OCI-LY7 (cell line): ENCODE measurements at regions not wholly inside any gene's neighbourhood (a gene's known extent, or its start where the extent isn't known, plus 50 kb on each side); places are given as distances from the start of the nearest gene placed in this dataset.

ENCODE experiments used
- BruUV-seq: library from RNA; stranded (reverse); fragments of 400-500 nt; replicated peaks from 2 replicates; lab custom pipeline; 2021; lab: Mats Ljungman, UMichigan
- CTCF ChIA-PET: fragments of 300-600 bp; sonication (Branson Sonifier 250); formaldehyde crosslinking; loops from one replicate; lab custom pipeline; 2022; ENCODE audit warnings: antibody characterized with exemption; ENCODE audit not compliant: unreplicated experiment; lab: Charles Lee
- POLR2A ChIA-PET: fragments of 300-600 bp; sonication (Branson Sonifier 250); formaldehyde crosslinking; loops from one replicate; lab custom pipeline; 2022; ENCODE audit warnings: antibody characterized with exemption; lab: Charles Lee
- DNase-seq: peaks from one replicate; pipeline ENCODE4 v3.0.0-alpha.2; 2015; ENCODE audit warnings: low spot score
- H2AFZ ChIP-seq: fragments of 200-600 bp; sonication (generic), shearing (Covaris generic); 2 replicates; pipeline ENCODE4 v1.6.1; 2014; ENCODE audit warnings: mild to moderate bottlenecking, antibody characterized with exemption, low read length, moderate library complexity
- H3K27ac ChIP-seq: fragments of 200-600 bp; sonication (generic); 2 replicates; pipeline ENCODE4 v1.5.1; 2014; ENCODE audit warnings: mixed run types, low read depth, mild to moderate bottlenecking, moderate library complexity, low read length, inconsistent platforms; ENCODE audit not compliant: poor library complexity, severe bottlenecking
- H3K36me3 ChIP-seq: fragments of 200-600 bp; sonication (generic); 2 replicates; pipeline ENCODE4 v1.6.1; 2014; ENCODE audit warnings: mild to moderate bottlenecking, antibody characterized with exemption, low read length, moderate library complexity, mixed read lengths; ENCODE audit not compliant: insufficient read depth
- H3K4me1 ChIP-seq: fragments of 200-600 bp; sonication (generic); 2 replicates; pipeline ENCODE4 v1.5.1; 2014; ENCODE audit warnings: mild to moderate bottlenecking, low read length; ENCODE audit not compliant: insufficient read depth, poor library complexity, severe bottlenecking
- H3K4me2 ChIP-seq: fragments of 200-600 bp; sonication (generic); 2 replicates; pipeline ENCODE4 v1.6.1; 2014; ENCODE audit warnings: mild to moderate bottlenecking, low read length
- H3K4me3 ChIP-seq: fragments of 200-600 bp; sonication (generic); 2 replicates; pipeline ENCODE4 v1.5.1; 2014; ENCODE audit warnings: mild to moderate bottlenecking, low read depth, low read length; ENCODE audit not compliant: poor library complexity, severe bottlenecking
- H3K79me2 ChIP-seq: fragments of 200-600 bp; sonication (generic); 2 replicates; pipeline ENCODE4 v1.6.1; 2016; ENCODE audit warnings: low read depth, mild to moderate bottlenecking, low read length, moderate library complexity, mixed read lengths; ENCODE audit not compliant: insufficient read depth
- H3K9me2 ChIP-seq: fragments of 200-600 bp; sonication (generic); 2 replicates; pipeline ENCODE4 v1.6.1; 2016; ENCODE audit warnings: mild to moderate bottlenecking, low read length, mixed read lengths; ENCODE audit not compliant: insufficient read depth
- H3K9me3 ChIP-seq: fragments of 200-600 bp; sonication (generic); 2 replicates; pipeline ENCODE4 v1.6.1; 2014; ENCODE audit warnings: mild to moderate bottlenecking, mixed run types, low read length, mixed read lengths
- H4K20me1 ChIP-seq: fragments of 200-600 bp; sonication (generic); 2 replicates; pipeline ENCODE4 v1.6.1; 2014; ENCODE audit warnings: mild to moderate bottlenecking, antibody characterized with exemption, low read length, moderate library complexity, mixed read lengths; ENCODE audit not compliant: insufficient read depth
- EZH2phosphoT487 ChIP-seq: fragments of 200-600 bp; sonication (generic); IDR thresholded peaks from 2 replicates; pipeline ENCODE4 v1.6.1; 2018; ENCODE audit warnings: low read depth, borderline replicate concordance, mild to moderate bottlenecking, mixed run types, antibody characterized with exemption, low read length, moderate library complexity, mixed read lengths
- intact Hi-C: fragments of 100-400 bp; cut with micrococcal nuclease; formaldehyde crosslinking; loops from one replicate; pipeline ENCODE4 v1.10.0; 2022; ENCODE audit not compliant: unreplicated experiment
- TF ChIP-seq, protein P1 (sequence below): fragments of 200-600 bp; sonication (generic); conservative IDR thresholded peaks from 2 replicates; pipeline ENCODE4 v1.5.1; 2014; ENCODE audit warnings: mild to moderate bottlenecking, antibody characterized with exemption, low read length, moderate library complexity, mixed read lengths

DNA sequence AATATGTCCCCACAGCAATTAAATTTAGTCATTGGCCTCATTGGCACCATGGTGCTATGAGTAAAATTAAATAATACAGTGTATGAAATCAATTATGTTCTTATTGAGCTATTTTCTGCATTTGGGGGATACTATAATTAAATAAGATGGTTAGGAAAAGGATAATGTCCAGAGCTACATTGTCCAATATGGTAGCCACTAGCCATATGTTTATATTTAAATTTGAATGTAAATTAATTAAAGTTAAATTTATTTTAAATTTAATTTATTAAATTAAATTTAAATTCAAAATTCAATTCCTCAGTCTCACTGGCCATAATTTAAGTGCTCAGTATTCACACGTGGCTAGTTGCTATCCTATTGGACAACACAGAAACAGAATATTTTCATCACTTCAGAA, 115.7 kb downstream of the SPATA31D1 start:
- Histone ChIP-seq H3K9me3 (0 out of 2 replicates have a peak, but pooled peaks cover 5% of the 10 kb centered on the region), H3K79me2 (no peaks in the 10 kb centered on the region), H3K4me3 (no peak overlapping the region), H3K4me1 (peaks cover 40% of the 10 kb centered on the region), H3K36me3 (no peaks in the 10 kb centered on the region; the same call in 1 of the 2 replicates), H3K4me2 (no peak overlapping the region), H3K27ac (no peak overlapping the region), H2AFZ (no peak overlapping the region), H4K20me1 (no peaks in the 10 kb centered on the region), H3K9me2 (no peaks in the 10 kb centered on the region)
- DNase-seq: no peak
- CTCF ChIA-PET: interaction anchor here (1.1 kb wide), 1 partner anchor 10 kb away, joined by 3 read pairs; no protein-coding TSS in a partner anchor
- intact Hi-C loops: loop anchor here (5.0 to 10.0 kb wide), 2 partner anchors 78 to 401 kb away; no protein-coding TSS in a partner anchor
- TF ChIP-seq, protein P1, sequence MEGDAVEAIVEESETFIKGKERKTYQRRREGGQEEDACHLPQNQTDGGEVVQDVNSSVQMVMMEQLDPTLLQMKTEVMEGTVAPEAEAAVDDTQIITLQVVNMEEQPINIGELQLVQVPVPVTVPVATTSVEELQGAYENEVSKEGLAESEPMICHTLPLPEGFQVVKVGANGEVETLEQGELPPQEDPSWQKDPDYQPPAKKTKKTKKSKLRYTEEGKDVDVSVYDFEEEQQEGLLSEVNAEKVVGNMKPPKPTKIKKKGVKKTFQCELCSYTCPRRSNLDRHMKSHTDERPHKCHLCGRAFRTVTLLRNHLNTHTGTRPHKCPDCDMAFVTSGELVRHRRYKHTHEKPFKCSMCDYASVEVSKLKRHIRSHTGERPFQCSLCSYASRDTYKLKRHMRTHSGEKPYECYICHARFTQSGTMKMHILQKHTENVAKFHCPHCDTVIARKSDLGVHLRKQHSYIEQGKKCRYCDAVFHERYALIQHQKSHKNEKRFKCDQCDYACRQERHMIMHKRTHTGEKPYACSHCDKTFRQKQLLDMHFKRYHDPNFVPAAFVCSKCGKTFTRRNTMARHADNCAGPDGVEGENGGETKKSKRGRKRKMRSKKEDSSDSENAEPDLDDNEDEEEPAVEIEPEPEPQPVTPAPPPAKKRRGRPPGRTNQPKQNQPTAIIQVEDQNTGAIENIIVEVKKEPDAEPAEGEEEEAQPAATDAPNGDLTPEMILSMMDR: no peak
- no peak for TF ChIP-seq EZH2phosphoT487
- BruUV-seq: no TSS peak
- POLR2A ChIA-PET: interaction anchor here (0.6 to 4.1 kb wide), 8 partner anchors 10 to 137 kb away, joined by 3 to 36 read pairs (median 6); no protein-coding TSS in a partner anchor

DNA sequence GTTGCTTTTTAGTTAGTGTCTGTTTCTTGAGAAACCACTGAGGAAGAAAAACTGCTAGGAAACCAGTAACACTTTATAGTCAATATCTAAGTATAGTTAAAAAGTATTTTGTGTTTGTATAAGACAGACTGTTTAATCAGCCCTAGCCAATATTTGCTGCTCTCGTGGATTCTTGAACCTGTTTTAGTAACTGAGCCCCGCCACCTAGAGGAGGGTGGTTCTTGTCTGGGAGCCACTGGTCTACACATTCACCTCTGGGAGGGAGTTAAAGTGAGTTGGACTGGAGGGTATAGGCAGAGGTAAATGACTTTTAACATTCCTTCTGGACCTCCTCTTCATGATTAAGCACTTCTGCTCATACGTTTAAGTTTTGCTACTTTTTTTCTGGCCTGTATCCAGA, 117.2 kb downstream of the SPATA31D1 start:
- DNase-seq: peak; percentile 27
- no peak overlapping the region for H3K4me3 ChIP-seq

More for the DNA sequence above, 117.2 kb downstream of the SPATA31D1 start:
- Histone ChIP-seq H3K4me2 (no peak overlapping the region), H3K27ac (no peak overlapping the region), H3K36me3 (no peaks in the 10 kb centered on the region), H3K9me2 (no peaks in the 10 kb centered on the region), H3K79me2 (no peaks in the 10 kb centered on the region), H2AFZ (peak overlapping the region; percentile 18; the same call in 1 of the 2 replicates), H3K4me1 (peaks cover 34% of the 10 kb centered on the region), H3K9me3 (0 out of 2 replicates have a peak, but pooled peaks cover 5% of the 10 kb centered on the region), H4K20me1 (no peaks in the 10 kb centered on the region)
- CTCF ChIA-PET: no interaction called here
- TF ChIP-seq EZH2phosphoT487: no peak
- TF ChIP-seq, protein P1: peak; percentile 59
- no TSS peak for BruUV-seq
- POLR2A ChIA-PET: no interaction called here
- intact Hi-C loops: loop anchor here (10.0 kb wide), 1 partner anchor 399 kb away; no protein-coding TSS in a partner anchor
